Stimulated activated CD8-positive, alpha-beta memory T cell treated with anti-CD3 and anti-CD28 coated beads, Interleukin-12 subunit alpha, Interleukin-12 subunit beta, amount 100 ng/mL, for 24 hours (primary cell): ENCODE measurements at regions not wholly inside any gene's neighbourhood (a gene's known extent, or its start where the extent isn't known, plus 50 kb on each side); places are given as distances from the start of the nearest gene placed in this dataset.

ENCODE experiments used
- DNase-seq: peaks from one replicate; pipeline ENCODE4 v3.0.0-alpha.2; 2020; ENCODE audit errors: extremely low read depth

DNA sequence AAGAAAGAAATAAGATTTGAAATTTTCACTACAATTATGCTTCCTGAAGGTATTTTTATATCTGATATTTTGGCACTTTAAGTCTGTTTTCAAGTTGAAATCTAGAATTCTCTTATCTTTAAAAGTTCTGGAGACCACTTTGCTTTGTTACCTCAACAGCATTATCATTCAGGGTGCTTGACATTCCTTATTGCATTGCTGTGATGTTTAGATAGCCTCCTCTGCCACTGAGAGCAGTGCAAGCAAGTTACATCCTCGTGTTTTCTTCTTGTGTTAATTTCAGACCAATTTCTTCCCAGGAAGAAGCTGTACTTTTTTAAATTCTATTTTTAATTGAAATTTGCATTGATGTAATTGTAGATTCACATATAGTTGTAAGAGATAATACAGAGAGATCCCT, 333.9 kb upstream of the KIRREL3 start:
- no peak for DNase-seq

DNA sequence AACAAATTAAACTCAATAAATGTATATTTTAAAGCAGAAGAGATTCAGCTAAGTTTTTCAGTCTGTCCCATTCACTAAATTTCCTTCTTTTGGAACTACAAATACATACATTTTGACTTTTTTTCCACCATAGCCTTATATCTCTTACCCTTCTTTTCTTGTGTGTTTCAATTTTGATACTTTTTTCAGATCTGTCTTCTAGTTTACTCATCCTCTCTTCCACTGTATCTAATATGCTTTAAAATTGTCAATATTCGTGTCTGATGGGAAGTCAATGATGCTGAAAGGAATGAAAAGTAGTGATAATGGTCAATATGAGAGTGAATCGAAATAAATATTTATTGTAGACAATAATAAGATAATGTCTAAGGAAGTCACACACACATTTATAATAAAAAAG, 332.3 kb upstream of the KIRREL3 start:
- no peak for DNase-seq

DNA sequence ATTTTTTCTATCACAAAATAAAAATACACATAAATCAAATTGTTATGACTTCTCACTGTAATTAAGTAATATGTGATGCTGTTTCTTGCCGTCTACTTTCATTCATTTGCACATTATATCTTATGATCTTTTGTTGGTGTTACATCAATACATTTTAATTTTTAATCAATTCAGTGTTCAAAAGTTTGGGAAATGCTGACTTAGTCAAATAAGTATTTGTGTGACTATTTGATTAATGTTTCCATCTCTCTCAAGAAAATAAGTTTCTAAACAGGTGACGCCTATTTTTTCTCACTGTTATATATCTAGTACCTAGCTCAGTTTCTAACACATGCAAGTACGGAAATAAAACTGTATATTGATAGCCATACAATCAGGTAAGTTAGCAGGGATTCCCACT, 329.5 kb upstream of the KIRREL3 start:
- DNase-seq: no peak

DNA sequence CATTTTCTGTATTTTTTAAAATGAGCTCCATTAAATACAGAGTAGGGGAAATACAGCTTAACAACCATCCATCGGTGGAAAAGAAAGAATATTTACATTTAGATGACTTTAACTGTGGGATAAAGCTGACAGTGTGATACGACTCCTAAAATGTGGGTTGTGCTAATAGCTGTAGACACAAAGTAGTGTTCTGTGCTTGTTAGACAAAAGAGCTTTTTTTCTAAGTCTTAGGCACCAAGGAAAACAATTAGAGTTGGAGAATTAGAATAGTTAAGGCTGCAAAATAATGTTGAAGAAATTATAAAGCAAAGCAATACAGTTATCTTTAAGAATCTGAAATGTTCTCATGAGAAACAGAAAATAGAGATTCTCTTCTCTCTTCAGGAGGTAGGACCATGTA, 307.7 kb upstream of the KIRREL3 start:
- DNase-seq: no peak

DNA sequence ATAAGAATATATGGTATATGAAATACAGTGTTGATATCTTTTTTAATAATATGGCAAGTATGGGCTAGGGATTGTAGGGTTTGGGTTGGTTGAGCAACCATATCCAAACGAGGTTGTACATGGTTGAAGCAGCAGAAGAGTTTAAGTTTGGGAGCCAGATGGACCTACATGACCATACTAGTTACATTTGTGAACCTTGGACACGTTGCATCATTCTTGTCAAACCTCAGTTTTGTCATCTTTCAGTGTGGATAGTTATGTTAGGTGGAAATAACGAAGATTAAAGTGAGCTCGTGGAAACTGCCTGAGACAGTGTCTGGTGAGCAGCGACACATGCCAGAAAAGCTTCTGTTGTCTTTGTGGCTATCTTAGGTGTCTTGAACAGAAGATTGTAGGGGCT, 307.1 kb upstream of the KIRREL3 start:
- DNase-seq: no peak

DNA sequence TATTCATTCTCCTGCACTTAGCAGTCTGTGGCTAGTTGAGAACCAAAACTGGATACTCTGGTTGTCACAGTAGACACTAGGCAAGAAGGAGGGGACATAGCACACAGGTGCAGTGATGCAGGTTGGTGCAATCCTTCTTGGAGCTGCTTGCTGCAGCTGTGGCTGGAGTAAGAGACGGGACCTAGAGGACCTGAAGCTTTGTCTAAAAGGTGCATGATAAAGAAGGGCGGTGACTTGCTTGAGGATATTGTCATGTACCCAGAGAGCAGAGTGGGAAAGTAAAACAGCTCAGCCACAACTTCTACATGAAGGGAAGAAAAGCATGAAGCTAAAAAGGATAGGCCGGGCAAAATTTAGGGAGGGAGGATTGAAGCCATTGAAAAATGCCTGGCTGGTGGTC, 304.1 kb upstream of the KIRREL3 start:
- no peak for DNase-seq

DNA sequence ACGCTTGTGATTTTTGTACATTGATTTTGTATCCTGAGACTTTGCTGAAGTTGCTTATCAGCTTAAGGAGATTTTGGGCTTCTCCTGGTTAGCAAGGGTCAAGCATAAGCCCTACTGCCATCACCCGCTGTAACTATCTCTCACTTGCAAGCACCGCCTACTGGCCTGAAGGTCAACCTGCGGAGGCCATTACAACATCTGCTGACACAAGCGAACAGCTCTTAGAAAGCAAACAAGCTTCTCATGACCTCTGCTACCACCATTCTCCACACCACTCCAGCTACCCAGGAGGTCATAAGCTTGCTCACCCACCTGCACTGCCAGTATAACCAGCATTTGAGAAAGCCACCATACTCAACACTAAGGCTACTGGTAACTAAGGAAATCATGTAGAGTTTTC, 288.4 kb upstream of the KIRREL3 start:
- no peak for DNase-seq

DNA sequence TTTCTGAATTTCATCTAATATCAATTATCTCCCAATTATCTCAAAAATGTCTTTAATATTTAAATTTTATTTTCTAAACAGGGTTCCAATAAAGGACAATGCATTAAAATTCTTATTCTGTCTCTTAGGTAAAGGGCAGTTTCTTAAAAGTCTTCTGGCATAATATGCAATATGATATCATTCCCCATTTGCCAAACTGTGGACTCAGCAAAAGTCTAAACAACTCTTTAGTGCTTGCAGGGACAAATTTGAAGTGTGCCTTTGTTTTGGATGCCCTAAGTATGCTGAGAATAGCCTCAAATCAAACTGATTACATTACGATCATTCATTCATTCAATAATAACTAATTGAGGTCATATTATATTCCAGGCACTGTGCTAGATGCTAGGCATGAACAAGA, 281.0 kb upstream of the KIRREL3 start:
- DNase-seq: no peak

DNA sequence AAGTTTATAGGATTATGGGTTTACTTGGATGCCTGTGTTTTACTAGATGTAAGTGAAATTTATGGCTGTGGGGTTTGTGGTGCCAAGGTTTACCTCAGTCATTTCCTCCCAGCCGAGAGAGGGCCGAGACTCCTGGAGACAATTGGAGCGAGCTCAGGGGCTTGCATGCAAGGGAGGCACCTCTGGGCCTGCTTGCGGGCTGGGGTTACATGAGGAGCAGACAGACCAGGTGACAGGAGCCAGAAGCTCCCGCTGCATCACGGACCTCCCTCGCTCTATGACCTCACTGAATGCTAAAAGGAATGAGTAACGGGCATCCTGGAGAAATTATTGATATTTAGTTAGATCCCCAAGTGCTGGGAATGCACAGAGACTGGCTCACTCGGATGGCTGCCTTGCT, 275.2 kb upstream of the KIRREL3 start:
- no peak for DNase-seq

DNA sequence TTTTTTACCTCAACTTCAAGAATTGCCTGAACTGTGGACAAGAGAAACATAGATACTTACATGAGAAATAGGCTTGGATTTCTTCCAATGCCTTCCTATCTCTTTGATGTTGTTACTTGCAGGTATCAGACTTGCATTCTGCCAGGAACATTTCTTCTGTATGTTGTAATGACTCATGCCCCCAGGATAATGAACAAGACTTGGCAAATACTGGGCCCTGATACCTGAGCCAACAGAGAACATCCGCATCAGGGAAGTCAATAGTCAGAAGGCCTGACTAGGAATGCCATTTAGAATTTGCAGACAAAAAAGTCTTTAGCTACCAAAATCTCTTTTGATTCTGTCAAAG, 273.7 kb upstream of the KIRREL3 start:
- DNase-seq: no peak

DNA sequence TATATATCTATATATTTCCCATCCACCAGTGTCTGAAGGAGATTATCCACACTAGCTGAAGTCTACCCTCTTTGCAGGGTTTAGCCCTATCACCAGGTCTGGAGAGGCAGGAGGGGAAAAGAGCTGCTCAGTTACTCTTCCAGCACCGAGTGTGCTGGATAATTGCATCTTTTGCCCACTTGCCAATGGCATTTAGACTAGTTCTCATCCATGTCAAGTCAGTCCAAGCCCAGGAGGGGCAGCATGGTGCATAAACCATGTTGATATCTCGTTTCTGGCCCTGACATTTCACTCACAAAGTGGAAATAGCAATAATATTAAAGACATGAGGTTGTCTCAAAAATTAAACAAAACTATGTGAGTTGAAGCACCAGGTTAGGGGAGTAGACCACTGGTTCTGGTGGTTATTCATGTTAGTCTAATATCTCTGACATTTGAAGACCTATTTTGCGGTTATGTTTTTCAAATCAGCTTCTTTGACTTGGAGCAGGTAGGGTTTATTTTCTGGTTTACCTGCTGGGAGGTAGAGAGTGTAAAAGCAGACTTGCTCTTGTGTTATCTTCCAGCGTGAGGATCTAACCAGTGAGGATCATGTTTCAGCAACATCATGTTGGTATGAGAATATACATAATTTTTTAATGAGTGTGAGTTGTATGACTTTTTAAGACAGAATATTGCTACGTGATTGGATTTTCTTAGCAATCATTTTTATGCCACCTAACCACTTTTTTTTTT, 273.2 kb upstream of the KIRREL3 start:
- DNase-seq: no peak

DNA sequence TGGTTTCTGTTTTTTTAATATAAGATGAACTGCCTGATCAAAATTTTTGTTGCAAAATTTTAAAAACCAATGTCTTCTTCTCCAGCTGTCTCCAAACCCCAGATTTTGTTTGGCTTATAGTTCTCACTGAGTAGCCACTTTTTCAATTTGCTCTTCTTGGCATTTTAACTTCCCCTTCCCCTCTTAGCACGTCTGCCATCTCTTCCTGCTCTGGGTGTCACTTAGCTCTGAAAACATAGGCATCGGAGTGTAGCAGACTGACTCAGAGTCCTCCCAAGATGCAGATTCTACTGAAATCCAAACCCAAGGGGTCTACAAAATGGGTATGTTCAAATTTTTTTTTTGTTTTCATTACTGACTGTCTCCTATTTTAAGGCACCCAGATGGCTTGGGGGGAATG, 270.3 kb upstream of the KIRREL3 start:
- DNase-seq: no peak

DNA sequence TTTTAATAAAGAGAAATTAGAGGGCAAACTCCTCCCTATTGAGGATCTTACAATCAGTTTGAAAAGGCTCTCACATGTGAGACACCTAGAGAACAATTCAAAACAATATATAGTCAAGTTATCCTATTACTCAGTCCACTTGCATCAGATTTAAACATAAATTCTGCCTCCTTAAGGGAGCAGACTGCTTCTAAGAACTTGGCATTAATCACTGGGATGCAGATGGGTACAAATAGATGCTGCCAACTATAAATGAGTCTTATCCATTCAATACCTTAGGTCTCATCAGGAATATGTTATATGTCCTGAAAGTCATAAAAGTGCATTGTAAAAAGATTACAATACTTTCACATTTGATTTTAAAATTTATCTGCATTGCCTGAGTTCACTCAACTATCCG, 269.3 kb upstream of the KIRREL3 start:
- DNase-seq: no peak

DNA sequence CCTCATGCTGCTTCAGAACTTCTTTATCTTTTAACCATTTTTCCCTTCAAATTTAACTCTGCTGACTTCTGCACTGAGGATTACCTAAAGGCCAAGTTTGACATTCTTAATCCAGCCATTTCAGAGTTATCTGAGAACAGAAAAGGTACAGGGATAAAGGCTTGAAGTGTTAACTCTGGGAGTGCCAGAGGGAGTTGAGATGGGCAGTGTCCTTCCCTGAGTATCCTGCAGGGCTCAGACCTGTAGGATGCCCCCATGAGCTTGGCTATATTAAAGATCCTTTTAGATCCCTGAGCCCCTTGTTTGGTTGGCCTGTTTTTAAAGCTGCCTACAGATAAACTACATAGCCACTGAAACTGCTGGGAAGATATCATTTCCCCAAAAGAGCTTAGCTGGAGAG, 268.4 kb upstream of the KIRREL3 start:
- no peak for DNase-seq

DNA sequence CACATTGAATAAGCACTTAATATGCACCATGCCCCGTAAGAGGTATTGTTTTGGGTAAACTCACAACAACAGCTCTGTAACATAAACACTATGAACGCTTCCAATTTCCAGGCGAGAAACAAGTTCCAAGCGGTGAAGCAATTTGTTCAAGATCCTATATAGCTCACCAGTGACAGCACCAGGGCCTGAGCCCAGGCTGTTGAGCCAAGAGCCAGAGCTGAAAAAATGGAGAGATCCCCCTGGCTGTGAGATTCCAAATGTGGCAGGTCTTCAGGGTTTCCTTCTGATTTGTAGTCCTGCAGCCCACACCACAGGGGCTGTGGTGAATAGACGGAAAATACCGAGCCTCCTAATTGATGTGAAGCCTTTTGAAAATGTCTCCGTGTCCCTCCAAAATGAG, 268.0 kb upstream of the KIRREL3 start:
- no peak for DNase-seq

DNA sequence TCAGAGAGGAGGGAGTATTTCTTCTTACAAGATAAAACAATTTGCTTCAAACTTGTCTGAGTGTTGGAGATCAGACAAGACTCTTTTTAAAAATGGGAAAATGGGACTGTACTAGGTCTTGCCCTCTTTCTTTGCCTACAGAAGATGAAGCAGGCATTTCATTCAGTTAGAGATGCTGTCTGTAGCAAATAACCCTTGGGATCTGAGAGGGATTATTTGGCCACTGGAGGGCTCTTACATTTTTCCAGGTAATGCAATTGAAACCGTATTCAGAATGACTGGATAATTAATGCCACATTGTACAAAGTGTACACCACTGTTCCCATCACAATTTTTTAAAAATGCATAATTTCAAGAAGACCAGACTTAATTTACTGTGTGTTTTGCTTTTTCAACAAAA, 258.5 kb upstream of the KIRREL3 start:
- DNase-seq: no peak

DNA sequence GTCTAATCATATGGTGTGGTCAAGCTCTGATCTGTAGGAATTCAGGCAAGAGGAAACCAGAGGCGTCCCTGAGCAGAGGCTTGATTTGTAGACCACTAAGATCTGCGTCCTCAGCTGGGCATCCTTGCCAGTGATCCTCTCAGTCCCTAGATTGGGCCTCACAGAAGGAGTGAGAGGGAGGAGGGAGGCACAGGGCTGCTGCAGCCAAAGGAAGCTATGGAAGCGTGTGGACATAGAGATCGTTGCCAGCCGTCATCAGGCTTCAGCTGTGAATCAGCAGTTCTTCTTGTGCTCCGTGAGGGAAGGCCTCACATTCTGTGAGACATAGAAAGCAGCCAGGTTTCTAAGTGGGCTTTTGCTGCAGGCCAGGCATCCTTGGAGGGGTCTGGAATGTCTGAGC, 254.6 kb upstream of the KIRREL3 start:
- DNase-seq: no peak

DNA sequence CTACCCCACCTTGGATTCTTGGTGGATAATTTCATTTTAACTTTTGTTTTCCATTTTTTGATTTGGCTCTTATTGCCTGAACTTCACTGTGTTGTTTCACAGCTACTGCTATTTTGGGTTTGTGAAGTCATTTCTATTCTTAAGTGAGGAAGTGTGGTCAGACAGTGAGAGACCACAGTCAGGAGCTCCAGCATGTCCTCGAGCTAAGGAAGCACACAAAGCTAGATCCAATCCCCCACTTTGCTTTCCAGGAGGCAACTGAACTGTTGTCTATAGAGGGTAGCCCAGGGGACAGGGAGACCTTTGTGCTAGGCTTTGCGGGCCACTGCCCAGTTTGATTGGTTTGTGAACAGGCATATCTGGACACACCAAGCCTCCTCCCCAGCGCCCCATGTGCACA, 251.8 kb upstream of the KIRREL3 start:
- no peak for DNase-seq

DNA sequence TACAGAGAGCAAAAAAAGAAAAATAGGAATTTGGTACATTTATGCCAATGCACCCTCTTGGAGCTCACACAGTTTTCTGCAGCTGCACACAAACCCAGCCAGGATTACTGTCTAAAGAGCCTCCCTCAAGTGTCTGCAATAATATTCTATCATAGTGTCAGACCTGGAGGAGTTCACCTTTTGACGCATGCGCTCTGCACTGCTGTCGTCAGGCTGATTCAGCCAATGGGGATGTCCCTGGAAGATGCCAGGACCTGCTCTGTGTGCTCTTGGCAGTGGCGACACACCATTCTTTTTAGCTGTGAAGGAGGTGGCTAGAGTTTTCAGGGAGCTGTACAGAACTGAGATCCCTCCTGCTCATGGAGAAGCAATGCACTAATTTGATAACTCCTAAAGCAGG, 249.0 kb upstream of the KIRREL3 start:
- DNase-seq: no peak

DNA sequence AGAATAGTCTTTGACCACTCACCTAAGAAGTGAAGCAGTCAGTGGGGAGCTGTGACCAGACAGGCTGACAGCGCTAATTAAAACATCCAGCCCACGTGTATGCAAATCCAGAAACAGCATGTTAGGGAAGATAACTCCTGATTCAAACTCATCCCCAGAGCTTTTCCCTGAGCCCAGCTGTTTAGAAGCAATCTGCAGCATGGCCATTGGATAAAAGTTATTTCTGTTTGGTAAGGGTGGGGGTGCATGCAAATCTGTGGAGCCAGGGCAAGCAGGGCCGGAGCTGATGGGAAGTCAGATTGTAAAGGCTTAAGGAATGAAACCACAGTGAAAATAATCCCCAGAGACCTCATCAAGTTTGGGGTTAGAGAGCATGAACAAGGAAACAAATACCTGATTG, 247.9 kb upstream of the KIRREL3 start:
- DNase-seq: no peak

DNA sequence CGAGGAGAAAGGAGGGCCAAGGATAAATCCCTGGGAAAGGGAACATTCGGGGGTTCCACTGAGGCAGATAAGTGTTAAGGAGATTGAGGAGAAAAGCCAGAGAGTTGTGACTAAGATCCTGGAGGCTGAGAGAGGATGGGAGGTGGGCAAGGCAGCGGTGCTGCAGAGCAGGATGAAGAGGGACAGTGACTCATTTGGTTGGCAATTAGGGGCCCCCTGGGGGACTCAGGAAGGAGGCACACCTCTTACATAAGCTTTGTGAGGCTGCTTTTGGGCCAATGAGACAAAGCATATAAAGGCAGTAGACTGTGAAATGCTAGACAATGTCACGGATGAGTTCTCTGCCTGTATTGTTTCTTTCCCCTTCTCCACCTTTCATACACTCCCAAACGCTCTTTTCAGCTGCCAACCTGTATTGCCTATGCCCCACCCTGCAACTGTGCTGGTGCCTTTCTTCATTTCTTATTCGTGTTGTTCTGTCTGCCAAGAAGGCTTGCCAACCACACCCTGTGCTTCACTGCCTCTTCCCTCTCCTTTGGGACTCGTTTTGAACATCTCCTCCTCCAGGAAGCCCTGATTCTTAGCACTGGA, 246.8 kb upstream of the KIRREL3 start:
- no peak for DNase-seq

DNA sequence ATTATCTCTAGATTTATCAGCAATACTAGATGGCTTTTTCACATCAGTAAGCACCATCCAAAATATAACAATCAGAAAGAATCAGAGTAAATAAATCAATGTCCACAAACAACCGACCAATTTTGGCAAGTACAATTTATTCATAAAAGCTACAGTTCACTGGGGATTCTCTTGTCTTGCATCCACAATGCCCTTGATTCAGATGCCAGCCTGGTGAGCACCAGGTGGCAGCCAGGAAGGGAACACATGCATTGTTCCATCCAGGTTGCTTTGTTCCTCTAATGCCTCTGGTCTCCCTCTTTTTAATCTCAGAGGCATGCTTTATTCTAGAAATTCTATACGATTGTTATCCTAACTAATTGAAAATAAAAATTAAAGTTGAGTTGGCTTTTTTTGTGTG, 242.1 kb upstream of the KIRREL3 start:
- DNase-seq: no peak

DNA sequence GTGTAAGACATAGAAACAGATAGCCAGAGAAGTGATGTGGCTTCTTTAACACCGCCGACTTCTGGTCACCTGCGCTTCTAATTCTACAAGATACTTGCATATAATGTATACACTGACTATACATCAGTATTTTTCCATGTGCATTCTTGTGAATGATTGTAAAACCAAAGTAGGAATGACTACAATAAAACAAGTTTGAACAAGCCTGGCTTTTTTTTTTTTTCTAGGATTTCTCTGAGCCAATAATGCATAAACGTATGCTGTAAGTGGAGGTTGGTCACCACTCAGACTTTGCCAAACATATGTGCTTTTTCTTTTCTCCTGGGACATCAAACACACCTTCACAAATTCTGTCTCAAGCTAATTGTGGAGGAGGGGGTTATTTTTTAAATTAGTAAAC, 237.8 kb upstream of the KIRREL3 start:
- DNase-seq: no peak

DNA sequence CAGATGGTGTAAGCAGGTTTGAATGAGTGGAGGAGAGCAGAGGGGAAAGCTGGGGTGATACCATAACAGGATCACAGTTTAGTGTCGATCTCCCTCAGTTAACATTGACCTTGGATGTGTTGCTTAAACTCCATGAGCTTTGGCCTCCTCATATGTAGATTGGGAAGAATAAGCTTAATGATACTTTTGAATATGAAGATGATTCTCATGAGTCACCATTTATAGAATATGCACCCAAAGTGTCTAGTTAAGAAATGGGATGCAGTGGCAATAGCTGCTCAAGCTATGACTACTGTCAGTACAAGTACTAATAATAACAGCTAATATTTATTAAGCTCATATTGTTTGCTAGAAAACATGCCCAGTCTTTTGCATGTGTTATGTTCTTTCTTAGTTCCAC, 236.2 kb upstream of the KIRREL3 start:
- no peak for DNase-seq
